ENCODE measurements at regions not wholly inside any gene's neighbourhood (a gene's known extent, or its start where the extent isn't known, plus 50 kb on each side); places are given as distances from the start of the nearest gene placed in this dataset.

DNA sequence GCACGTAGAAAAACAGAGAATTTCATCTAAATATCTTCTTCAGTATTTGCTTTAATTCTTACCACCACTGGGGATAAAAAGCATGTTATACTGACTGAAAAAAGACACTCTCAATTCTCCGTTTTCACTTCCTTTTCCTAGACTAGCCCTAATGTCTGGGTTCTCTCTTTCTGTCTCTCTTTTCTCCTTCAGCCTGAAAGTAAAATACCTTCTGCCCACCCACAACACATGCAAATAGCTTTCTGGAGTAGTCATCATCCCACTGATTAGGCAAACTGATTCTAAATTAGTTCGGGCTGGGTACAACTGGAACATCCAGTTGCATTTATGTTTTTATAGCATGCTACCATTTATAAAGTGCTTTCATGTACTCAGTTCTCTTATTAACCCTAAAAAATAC is 142.4 kb upstream of the ANKRD50 start:
- 87 to 93% (median 89%) methylated on average over 3 of the region's 3 CpGs for WGBS, 5 donors
- no peak overlapping the region for H3K27ac ChIP-seq
- no peaks in the 10 kb centered on the region for H3K36me3 ChIP-seq
- H3K27me3 ChIP-seq: no peaks in the 10 kb centered on the region
- intact Hi-C loops (cut with DNase I; ENCODE audit: low total_unique reads): no loop called here
- no peaks in the 10 kb centered on the region for H3K9me3 ChIP-seq
- DNase-seq: no peak
- TF ChIP-seq EP300 (IDR thresholded peaks at IDR 0.05): no peak
- no peak for TF ChIP-seq POLR2A (IDR thresholded peaks at IDR 0.05)
- TF ChIP-seq, protein P1, sequence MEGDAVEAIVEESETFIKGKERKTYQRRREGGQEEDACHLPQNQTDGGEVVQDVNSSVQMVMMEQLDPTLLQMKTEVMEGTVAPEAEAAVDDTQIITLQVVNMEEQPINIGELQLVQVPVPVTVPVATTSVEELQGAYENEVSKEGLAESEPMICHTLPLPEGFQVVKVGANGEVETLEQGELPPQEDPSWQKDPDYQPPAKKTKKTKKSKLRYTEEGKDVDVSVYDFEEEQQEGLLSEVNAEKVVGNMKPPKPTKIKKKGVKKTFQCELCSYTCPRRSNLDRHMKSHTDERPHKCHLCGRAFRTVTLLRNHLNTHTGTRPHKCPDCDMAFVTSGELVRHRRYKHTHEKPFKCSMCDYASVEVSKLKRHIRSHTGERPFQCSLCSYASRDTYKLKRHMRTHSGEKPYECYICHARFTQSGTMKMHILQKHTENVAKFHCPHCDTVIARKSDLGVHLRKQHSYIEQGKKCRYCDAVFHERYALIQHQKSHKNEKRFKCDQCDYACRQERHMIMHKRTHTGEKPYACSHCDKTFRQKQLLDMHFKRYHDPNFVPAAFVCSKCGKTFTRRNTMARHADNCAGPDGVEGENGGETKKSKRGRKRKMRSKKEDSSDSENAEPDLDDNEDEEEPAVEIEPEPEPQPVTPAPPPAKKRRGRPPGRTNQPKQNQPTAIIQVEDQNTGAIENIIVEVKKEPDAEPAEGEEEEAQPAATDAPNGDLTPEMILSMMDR (IDR thresholded peaks at IDR 0.05): no peak
- H3K4me1 ChIP-seq: no peaks in the 10 kb centered on the region
- no peak overlapping the region for H3K4me3 ChIP-seq

DNA sequence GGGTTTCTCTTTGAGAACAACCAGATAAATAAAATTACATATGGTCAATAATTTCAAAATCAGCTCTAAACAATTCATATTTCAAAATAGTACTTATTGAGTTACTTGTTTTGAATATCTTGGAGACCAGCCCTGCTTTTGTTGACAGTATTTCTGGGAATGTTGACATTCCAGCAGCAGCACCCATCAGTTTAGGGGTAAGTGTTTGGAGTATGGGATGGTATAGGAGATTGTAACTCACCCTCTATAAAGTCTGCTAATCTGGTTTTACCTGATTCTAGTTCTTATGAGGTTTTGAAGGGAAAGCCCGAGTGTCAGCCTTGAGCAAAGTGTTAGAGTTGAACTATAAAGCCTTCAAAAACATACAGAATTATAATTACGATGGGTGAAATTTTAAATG is 139.2 kb upstream of the ANKRD50 start:
- Histone ChIP-seq H3K36me3 (no peaks in the 10 kb centered on the region), H3K27me3 (no peaks in the 10 kb centered on the region), H3K4me3 (no peak overlapping the region), H3K9me3 (no peaks in the 10 kb centered on the region), H3K27ac (no peak overlapping the region), H3K4me1 (no peaks in the 10 kb centered on the region)
- no peak for TF ChIP-seq POLR2AphosphoS5 (IDR thresholded peaks at IDR 0.05)
- TF ChIP-seq EP300 (IDR thresholded peaks at IDR 0.05): no peak
- TF ChIP-seq, protein P1 (IDR thresholded peaks at IDR 0.05): no peak
- no peak for TF ChIP-seq POLR2A (IDR thresholded peaks at IDR 0.05)
- 51 to 70% (median 56%) methylated on average over 2 of the region's 2 CpGs for WGBS, 5 donors
- DNase-seq: no peak
- intact Hi-C loops (cut with DNase I; ENCODE audit: low total_unique reads): no loop called here

DNA sequence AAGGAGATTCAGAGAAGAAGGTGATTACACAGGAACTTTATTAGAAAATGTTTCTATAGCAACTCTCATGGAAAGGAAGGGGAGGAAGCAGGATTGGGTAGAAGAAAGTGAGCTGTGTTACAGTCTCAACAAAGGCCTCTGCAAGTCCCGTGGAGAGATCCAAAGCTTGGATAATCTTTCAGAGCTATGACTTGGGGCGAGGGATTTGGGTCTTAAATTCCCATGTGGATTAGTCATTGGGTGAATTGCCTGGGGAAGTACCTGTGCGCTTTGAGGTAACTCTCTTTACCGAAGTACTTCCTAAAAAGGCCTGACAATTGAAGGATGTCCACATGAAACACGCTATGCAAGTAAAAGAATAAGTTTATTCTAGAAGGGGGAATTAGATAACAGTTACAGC is 133.8 kb upstream of the ANKRD50 start:
- no peaks in the 10 kb centered on the region for H3K4me1 ChIP-seq
- no peak for TF ChIP-seq POLR2AphosphoS5 (IDR thresholded peaks at IDR 0.05)
- TF ChIP-seq EP300 (IDR thresholded peaks at IDR 0.05): no peak
- TF ChIP-seq POLR2A (IDR thresholded peaks at IDR 0.05): no peak
- TF ChIP-seq, protein P1 (IDR thresholded peaks at IDR 0.05): no peak
- H3K9me3 ChIP-seq: peaks cover 0 to 9% (median 2%) of the 10 kb centered on the region in 4 donors
- H3K36me3 ChIP-seq: no peaks in the 10 kb centered on the region
- DNase-seq: no peak
- H3K4me3 ChIP-seq: no peak overlapping the region
- intact Hi-C loops (cut with DNase I; ENCODE audit: low total_unique reads): no loop called here
- no peaks in the 10 kb centered on the region for H3K27me3 ChIP-seq
- 60 to 84% (median 71%) methylated on average over 5 of the region's 5 CpGs for WGBS, 5 donors
- H3K27ac ChIP-seq: no peak overlapping the region

DNA sequence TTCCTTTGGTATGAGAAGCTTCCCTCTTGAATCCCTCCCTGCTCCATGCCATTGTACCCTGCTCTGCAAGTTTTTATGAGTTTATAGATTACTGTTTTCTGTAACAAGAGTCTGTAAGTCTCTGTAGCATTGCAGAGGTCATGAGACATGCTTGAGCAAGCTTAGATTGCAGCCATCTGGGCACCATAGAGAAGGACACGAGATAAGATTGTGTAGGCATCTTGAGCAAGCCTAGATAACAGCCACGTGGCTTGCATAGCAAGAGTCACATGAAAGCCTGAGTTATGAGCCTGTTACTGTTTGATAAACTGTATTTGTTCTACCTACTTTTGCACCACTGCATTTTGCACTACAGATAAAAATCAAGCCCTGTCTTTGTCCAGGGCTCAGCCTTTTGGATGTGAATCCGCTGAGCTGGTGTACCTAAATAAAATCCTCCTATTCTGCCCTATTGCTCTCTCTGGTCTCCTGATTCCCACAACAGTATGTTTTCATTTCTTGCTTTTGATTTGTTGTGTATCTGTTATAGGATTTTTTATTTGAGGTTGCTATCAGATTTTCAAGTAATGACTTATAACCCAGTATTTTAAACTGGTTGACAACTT is 127.4 kb upstream of the ANKRD50 start:
- TF ChIP-seq, protein P1 (IDR thresholded peaks at IDR 0.05): no peak
- TF ChIP-seq POLR2A (IDR thresholded peaks at IDR 0.05): no peak
- TF ChIP-seq EP300 (IDR thresholded peaks at IDR 0.05): no peak
- no peaks in the 10 kb centered on the region for H3K36me3 ChIP-seq
- intact Hi-C loops (cut with DNase I; ENCODE audit: low total_unique reads): no loop called here
- H3K27ac ChIP-seq: no peak overlapping the region
- WGBS, 5 donors: 53 to 72% (median 56%) methylated on average over 3 of the region's 3 CpGs
- H3K4me3 ChIP-seq: no peak overlapping the region
- H3K9me3 ChIP-seq: peaks cover 0 to 39% (median 28%) of the 10 kb centered on the region in 4 donors
- H3K27me3 ChIP-seq: no peaks in the 10 kb centered on the region
- no peaks in the 10 kb centered on the region for H3K4me1 ChIP-seq
- no peak for DNase-seq
